Breast epithelium (tissue), 4 donors: ENCODE measurements at regions not wholly inside any gene's neighbourhood (a gene's known extent, or its start where the extent isn't known, plus 50 kb on each side); places are given as distances from the start of the nearest gene placed in this dataset.

Experiments
- DNase-seq, 2 donors: peaks; one replicate each; pipeline ENCODE4 v3.0.0-alpha.2; 2019; ENCODE audit warnings: low spot score in 2 of 2
- H3K27ac ChIP-seq, 2 donors: fragments of 200-600 bp; sonication (generic) in 1 of 2; one replicate each; pipeline ENCODE4 v1.5.1; 2016 to 2019; ENCODE audit warnings: mild to moderate bottlenecking in 1 of 2
- H3K27me3 ChIP-seq, 2 donors: fragments of 200-600 bp; sonication (generic) in 1 of 2; one replicate each; pipeline versions ENCODE4 v1.5.1 to v1.6.0; 2017 to 2019; ENCODE audit warnings: control low read depth in 1 of 2, mild to moderate bottlenecking in 1 of 2
- H3K36me3 ChIP-seq: fragments of 200-600 bp; one replicate; pipeline ENCODE4 v1.5.1; 2019
- H3K4me1 ChIP-seq, 2 donors: fragments of 200-600 bp; sonication (generic); one replicate each; pipeline ENCODE4 v1.5.1; 2016 to 2019; ENCODE audit warnings: control low read depth in 1 of 2
- H3K4me3 ChIP-seq, 3 donors: fragments of 200-600 bp; sonication (generic); 1 replicate in 2 of 3; 2 replicates in 1 of 3; pipeline ENCODE4 v1.5.1; 2016 to 2019; ENCODE audit warnings: mild to moderate bottlenecking in 3 of 3, moderate library complexity in 2 of 3
- H3K9me3 ChIP-seq, 2 donors: fragments of 200-600 bp; sonication (generic) in 1 of 2; one replicate each; pipeline ENCODE4 v1.5.1; 2016 to 2019; ENCODE audit warnings: control low read depth in 1 of 2
- POLR2A ChIP-seq: fragments of 450-650 bp; IDR thresholded peaks from one replicate; pipeline ENCODE4 v1.6.1; 2016; ENCODE audit warnings: antibody characterized with exemption, mild to moderate bottlenecking, moderate library complexity
- POLR2AphosphoS5 ChIP-seq, 3 donors: sonication (generic); formaldehyde crosslinking; IDR thresholded peaks; one replicate each; pipeline ENCODE4 v1.6.1; 2017; ENCODE audit warnings: antibody characterized with exemption in 3 of 3
- intact Hi-C: fragments of 100-400 bp; cut with DNase I; formaldehyde crosslinking; loops from one replicate; pipeline ENCODE4 v1.15.1; 2023; ENCODE audit warnings: low total_unique reads
- TF ChIP-seq, protein P1 (sequence below), 3 donors: fragments of 450-650 bp; IDR thresholded peaks; one replicate each; pipeline ENCODE4 v1.5.1; 2016 to 2017; ENCODE audit warnings: antibody characterized with exemption in 3 of 3, mild to moderate bottlenecking in 3 of 3, moderate library complexity in 3 of 3

GRCh38 chr5:147168578-147169327, 66.1 kb upstream of the STK32A start:
- H3K27me3 ChIP-seq = no peaks in the 10 kb centered on the region
- DNase-seq = no peak
- H3K27ac ChIP-seq = no peak overlapping the region
- intact Hi-C loops = no loop called here
- H3K9me3 ChIP-seq = no peaks in the 10 kb centered on the region
- H3K36me3 ChIP-seq = no peaks in the 10 kb centered on the region
- no peaks in the 10 kb centered on the region for H3K4me1 ChIP-seq
- no peak for TF ChIP-seq POLR2AphosphoS5 (IDR thresholded peaks at IDR 0.05)
- H3K4me3 ChIP-seq = no peak overlapping the region

- no peaks in the 10 kb centered on the region for H3K9me3 ChIP-seq
- no peaks in the 10 kb centered on the region for H3K36me3 ChIP-seq
- no peak overlapping the region for H3K4me3 ChIP-seq
- no peak for TF ChIP-seq POLR2A
- TF ChIP-seq, protein P1, sequence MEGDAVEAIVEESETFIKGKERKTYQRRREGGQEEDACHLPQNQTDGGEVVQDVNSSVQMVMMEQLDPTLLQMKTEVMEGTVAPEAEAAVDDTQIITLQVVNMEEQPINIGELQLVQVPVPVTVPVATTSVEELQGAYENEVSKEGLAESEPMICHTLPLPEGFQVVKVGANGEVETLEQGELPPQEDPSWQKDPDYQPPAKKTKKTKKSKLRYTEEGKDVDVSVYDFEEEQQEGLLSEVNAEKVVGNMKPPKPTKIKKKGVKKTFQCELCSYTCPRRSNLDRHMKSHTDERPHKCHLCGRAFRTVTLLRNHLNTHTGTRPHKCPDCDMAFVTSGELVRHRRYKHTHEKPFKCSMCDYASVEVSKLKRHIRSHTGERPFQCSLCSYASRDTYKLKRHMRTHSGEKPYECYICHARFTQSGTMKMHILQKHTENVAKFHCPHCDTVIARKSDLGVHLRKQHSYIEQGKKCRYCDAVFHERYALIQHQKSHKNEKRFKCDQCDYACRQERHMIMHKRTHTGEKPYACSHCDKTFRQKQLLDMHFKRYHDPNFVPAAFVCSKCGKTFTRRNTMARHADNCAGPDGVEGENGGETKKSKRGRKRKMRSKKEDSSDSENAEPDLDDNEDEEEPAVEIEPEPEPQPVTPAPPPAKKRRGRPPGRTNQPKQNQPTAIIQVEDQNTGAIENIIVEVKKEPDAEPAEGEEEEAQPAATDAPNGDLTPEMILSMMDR (IDR thresholded peaks at IDR 0.05) = no peak
- TF ChIP-seq POLR2AphosphoS5 (IDR thresholded peaks at IDR 0.05) = no peak
- no peak for DNase-seq
- H3K27ac ChIP-seq = no peak overlapping the region
- no peaks in the 10 kb centered on the region for H3K4me1 ChIP-seq
- intact Hi-C loops = no loop called here
- no peaks in the 10 kb centered on the region for H3K27me3 ChIP-seq
Measured at GRCh38 chr5:147169399-147169798, 65.4 kb upstream of the STK32A start.

- H3K4me1 ChIP-seq = no peaks in the 10 kb centered on the region
- no peaks in the 10 kb centered on the region for H3K36me3 ChIP-seq
- no peaks in the 10 kb centered on the region for H3K9me3 ChIP-seq
- H3K27me3 ChIP-seq = no peaks in the 10 kb centered on the region
- no peak overlapping the region for H3K4me3 ChIP-seq
- H3K27ac ChIP-seq = no peak overlapping the region
- TF ChIP-seq, protein P1 (IDR thresholded peaks at IDR 0.05) = no peak
- TF ChIP-seq POLR2AphosphoS5 (IDR thresholded peaks at IDR 0.05) = no peak
- TF ChIP-seq POLR2A = no peak
- DNase-seq = no peak
- intact Hi-C loops = no loop called here
Measured at GRCh38 chr5:147169901-147170300, 64.9 kb upstream of the STK32A start.

DNA sequence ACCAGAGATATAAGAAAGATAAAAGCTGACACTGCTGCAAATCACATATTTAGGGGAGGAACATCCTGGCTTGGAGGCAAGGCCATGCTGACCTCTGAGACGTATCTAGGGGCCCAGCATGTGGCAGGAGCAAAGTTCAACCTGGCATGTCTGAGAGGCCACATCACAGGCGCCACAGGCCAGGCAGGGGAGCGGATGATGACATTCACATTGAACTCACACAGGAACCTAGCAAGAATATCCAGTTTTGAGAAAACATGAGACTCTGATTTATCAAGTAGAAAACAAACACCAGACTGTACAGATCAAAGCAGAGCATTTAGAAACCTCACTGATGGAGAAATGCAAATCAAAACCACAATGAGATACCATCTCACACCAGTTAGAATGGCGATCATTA, 64.2 kb upstream of the STK32A start:
- Histone ChIP-seq H3K27me3 (no peaks in the 10 kb centered on the region), H3K9me3 (no peaks in the 10 kb centered on the region), H3K4me3 (no peak overlapping the region), H3K4me1 (no peaks in the 10 kb centered on the region), H3K27ac (no peak overlapping the region), H3K36me3 (no peaks in the 10 kb centered on the region)
- intact Hi-C loops = no loop called here
- no peak for DNase-seq
- no peak for TF ChIP-seq POLR2AphosphoS5 (IDR thresholded peaks at IDR 0.05)
- TF ChIP-seq, protein P1 (IDR thresholded peaks at IDR 0.05) = no peak
- TF ChIP-seq POLR2A = no peak

GRCh38 chr5:147174671-147175265, 60.1 kb upstream of the STK32A start:
- Histone ChIP-seq H3K4me3 (no peak overlapping the region), H3K36me3 (no peaks in the 10 kb centered on the region), H3K27me3 (no peaks in the 10 kb centered on the region), H3K27ac (no peak overlapping the region), H3K9me3 (no peaks in the 10 kb centered on the region), H3K4me1 (no peaks in the 10 kb centered on the region)
- intact Hi-C loops = no loop called here
- no peak for TF ChIP-seq POLR2AphosphoS5 (IDR thresholded peaks at IDR 0.05)
- TF ChIP-seq POLR2A = no peak
- TF ChIP-seq, protein P1 (IDR thresholded peaks at IDR 0.05) = no peak
- no peak for DNase-seq
